RWPE1 (cell line): ENCODE measurements at regions not wholly inside any gene's neighbourhood (a gene's known extent, or its start where the extent isn't known, plus 50 kb on each side); places are given as distances from the start of the nearest gene placed in this dataset.

Experiments
- CTCF ChIA-PET: fragments of 350-600 bp; sonication (Branson Sonifier 250); formaldehyde crosslinking; extraction: SDS; loops from one replicate; lab custom pipeline; 2021; lab: Yijun Ruan, JAX
- POLR2A ChIA-PET: fragments of 400-600 bp; formaldehyde crosslinking; extraction: SDS; loops from one replicate; lab custom pipeline; 2020; ENCODE audit warnings: antibody characterized with exemption; ENCODE audit not compliant: low non-redundant PET; lab: Yijun Ruan, JAX
- DNase-seq: peaks from one replicate; pipeline ENCODE4 v3.0.0; 2012; ENCODE audit warnings: low spot score
- H3K27ac ChIP-seq: fragments of 450-650 bp; 2 replicates; pipeline ENCODE4 v1.5.1; 2017
- CTCF ChIP-seq: fragments of 450-650 bp; conservative IDR thresholded peaks from 2 replicates; pipeline ENCODE4 v1.5.1; 2017; ENCODE audit warnings: low read depth, mild to moderate bottlenecking

- CTCF ChIA-PET: no interaction called here
- POLR2A ChIA-PET: interaction anchor here (0.7 to 1.4 kb wide), 2 partner anchors 10 to 74 kb away, joined by 3 to 4 read pairs; no protein-coding TSS in a partner anchor
- DNase-seq: peak; percentile 86
- H3K27ac ChIP-seq: peak overlapping the region; percentile 78
- TF ChIP-seq CTCF: no peak
Observed at GRCh38 chr4:158996669-158997074, 106.2 kb upstream of the RAPGEF2 start.

GRCh38 chr4:158997660-158998349 lies 105.1 kb upstream of the RAPGEF2 start:
- H3K27ac ChIP-seq: peak overlapping the region; percentile 78
- ChIA-PET CTCF (no interaction called here), POLR2A (interaction anchor here (1.4 kb wide), 1 partner anchor 9 kb away, joined by 3 read pairs; no protein-coding TSS in a partner anchor)
- DNase-seq: no peak
- TF ChIP-seq CTCF: no peak

GRCh38 chr4:158998624-158999023 lies 104.3 kb upstream of the RAPGEF2 start:
- POLR2A ChIA-PET: no interaction called here
- no peak for TF ChIP-seq CTCF
- H3K27ac ChIP-seq: peak overlapping the region; percentile 64
- DNase-seq: peak; percentile 59
- CTCF ChIA-PET: no interaction called here

GRCh38 chr4:158999166-158999682 lies 103.7 kb upstream of the RAPGEF2 start:
- POLR2A ChIA-PET: no interaction called here
- peak overlapping the region; percentile 64 for H3K27ac ChIP-seq
- CTCF ChIA-PET: interaction anchor here (0.6 kb wide), 1 partner anchor 19 kb away, joined by 3 read pairs; no protein-coding TSS in a partner anchor
- no peak for DNase-seq
- no peak for TF ChIP-seq CTCF

- CTCF ChIA-PET: interaction anchor here (0.6 to 0.7 kb wide), 2 partner anchors 18 to 344 kb away, joined by 3 to 4 read pairs; no protein-coding TSS in a partner anchor
- POLR2A ChIA-PET: no interaction called here
- no peak for DNase-seq
- TF ChIP-seq CTCF: no peak
- H3K27ac ChIP-seq: no peak overlapping the region
Observed at GRCh38 chr4:158999849-159000248, 103.0 kb upstream of the RAPGEF2 start.

GRCh38 chr4:159002950-159003349 lies 99.9 kb upstream of the RAPGEF2 start:
- CTCF ChIA-PET: no interaction called here
- DNase-seq: no peak
- no peak for TF ChIP-seq CTCF
- POLR2A ChIA-PET: no interaction called here
- H3K27ac ChIP-seq: no peak overlapping the region
